Omental fat pad (tissue), 3 donors: ENCODE measurements at regions not wholly inside any gene's neighbourhood (a gene's known extent, or its start where the extent isn't known, plus 50 kb on each side); places are given as distances from the start of the nearest gene placed in this dataset.
A peak's percentile ranks its signal among the peaks of the same experiment; 100 is the strongest.

Experiments
- ATAC-seq: fragments of 150-250 bp; one replicate; pipeline ENCODE4 v1.9.1; 2016; ENCODE audit warnings: mild to moderate bottlenecking, moderate library complexity; ENCODE audit not compliant: low FRiP score
- DNase-seq: peaks from one replicate; pipeline ENCODE4 v3.0.0-alpha.2; 2019; ENCODE audit warnings: low spot score
- TF ChIP-seq, protein P1 (sequence below), 3 donors: fragments of 450-650 bp; IDR thresholded peaks; one replicate each; pipeline ENCODE4 v1.5.1; 2016 to 2017; ENCODE audit warnings: antibody characterized with exemption in 3 of 3, mild to moderate bottlenecking in 3 of 3, moderate library complexity in 2 of 3

DNA sequence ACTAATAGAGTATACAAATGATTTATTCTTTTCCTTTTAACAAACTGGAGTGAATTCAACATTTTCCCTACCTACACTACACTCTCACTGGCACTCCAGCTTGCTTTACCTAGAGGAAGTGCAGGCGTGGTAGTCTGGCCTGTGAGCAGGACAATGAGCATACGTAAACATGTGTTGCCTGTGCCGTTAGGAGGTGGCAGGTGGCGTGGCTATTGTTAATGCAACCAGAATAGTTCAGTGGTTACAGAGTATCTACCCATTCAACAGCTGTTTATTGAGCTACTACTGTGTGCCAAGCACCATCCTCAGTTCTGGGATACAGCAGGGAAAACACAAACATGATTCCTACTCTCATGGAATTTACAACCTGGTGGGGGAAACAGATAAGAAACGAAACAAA, 299.7 kb upstream of the KAZN start:
- ATAC-seq (no peak), DNase-seq (no peak)
- TF ChIP-seq, protein P1, sequence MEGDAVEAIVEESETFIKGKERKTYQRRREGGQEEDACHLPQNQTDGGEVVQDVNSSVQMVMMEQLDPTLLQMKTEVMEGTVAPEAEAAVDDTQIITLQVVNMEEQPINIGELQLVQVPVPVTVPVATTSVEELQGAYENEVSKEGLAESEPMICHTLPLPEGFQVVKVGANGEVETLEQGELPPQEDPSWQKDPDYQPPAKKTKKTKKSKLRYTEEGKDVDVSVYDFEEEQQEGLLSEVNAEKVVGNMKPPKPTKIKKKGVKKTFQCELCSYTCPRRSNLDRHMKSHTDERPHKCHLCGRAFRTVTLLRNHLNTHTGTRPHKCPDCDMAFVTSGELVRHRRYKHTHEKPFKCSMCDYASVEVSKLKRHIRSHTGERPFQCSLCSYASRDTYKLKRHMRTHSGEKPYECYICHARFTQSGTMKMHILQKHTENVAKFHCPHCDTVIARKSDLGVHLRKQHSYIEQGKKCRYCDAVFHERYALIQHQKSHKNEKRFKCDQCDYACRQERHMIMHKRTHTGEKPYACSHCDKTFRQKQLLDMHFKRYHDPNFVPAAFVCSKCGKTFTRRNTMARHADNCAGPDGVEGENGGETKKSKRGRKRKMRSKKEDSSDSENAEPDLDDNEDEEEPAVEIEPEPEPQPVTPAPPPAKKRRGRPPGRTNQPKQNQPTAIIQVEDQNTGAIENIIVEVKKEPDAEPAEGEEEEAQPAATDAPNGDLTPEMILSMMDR (IDR thresholded peaks at IDR 0.05): no peak

DNA sequence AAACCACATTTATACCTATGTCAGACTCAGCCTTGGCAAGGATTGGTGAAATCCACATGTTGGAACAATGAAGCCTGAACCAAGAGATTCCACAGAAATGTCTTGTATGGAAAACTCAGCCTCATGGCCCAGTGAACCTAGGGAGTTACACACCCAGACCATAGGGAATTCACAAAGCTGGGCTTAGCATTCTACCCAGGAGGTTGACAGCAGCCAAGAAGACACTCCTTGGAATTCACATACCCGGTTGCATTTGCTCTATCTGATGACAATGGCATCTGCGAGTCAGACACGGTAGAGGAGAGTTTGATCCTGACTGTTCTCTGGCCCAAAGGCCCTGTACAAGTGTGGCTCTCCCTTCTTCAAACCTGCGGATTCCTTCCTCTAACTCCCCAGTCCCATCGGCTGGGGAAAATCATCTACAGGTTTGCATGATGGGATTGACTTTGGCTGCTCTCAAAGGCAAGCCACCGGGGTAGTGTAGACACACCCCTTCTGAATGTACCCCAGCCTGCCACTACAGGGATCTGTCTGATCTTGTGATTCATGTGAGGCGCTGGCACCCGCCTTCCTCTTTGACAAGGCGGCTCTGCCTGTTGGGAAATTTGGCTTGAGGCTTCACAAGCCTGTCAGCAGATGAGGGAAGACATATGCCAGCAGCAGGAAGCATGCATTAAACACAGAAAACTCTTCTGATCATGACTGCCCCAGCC, 297.3 kb upstream of the KAZN start:
- TF ChIP-seq, protein P1 (IDR thresholded peaks at IDR 0.05): no peak
- DNase-seq: no peak
- ATAC-seq: peak; percentile 57

DNA sequence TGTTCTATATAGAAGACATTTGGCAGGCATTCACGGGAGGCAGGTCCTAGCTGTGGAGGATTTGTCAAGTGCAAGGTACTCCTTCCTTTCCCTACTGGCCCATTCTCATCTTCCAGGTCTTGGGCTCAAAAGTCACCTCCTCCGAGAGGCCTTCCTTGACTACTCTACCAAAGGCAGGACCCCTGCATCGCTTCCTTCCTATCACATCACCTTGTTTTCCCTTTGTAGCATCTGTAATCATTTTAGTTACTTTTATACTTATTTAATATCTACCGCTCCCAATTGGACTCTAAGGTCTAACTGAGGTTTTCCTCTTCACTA, 296.8 kb upstream of the KAZN start:
- ATAC-seq (no peak), DNase-seq (no peak)
- TF ChIP-seq, protein P1 (IDR thresholded peaks at IDR 0.05): no peak

DNA sequence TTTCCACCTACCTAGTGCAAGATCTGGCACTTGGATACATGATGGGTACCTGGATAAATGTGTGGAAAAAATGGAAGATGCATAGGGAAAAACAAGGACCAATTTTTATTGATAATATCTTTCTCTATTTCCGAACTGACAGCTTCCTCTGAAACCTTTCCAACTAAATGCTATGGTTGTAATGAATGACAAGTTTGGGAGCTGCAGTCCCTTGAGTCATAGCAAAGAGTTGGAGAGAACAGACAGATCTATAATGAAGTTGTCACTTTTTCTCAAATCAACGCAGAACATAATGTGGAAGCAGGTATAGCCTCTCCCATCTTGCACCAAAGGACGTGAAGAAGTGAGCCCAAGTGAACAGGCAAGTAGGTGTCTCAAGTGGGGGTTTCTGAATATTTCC, 296.5 kb upstream of the KAZN start:
- TF ChIP-seq, protein P1 (IDR thresholded peaks at IDR 0.05): no peak
- no peak for DNase-seq
- ATAC-seq: no peak

DNA sequence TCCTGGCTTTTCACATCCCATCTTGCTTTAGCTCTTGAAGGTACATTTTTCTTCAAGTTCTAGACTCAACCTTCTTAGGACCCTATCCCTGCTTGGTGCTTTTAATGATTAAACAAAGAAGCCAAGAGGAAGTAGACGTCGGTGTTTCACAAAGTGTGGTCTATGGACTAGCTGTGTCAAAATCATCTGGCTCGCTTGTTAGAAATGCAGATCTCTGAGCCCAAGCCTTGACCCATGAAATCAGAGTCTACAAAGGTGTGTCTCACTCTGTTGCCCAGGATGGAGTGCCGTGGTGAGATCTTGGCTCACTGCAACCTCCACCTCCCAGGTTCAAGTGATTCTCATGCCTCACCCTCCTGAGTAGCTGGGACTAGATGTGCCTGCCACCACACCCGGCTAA, 295.5 kb upstream of the KAZN start:
- ATAC-seq: no peak
- no peak for DNase-seq
- TF ChIP-seq, protein P1 (IDR thresholded peaks at IDR 0.05): no peak

DNA sequence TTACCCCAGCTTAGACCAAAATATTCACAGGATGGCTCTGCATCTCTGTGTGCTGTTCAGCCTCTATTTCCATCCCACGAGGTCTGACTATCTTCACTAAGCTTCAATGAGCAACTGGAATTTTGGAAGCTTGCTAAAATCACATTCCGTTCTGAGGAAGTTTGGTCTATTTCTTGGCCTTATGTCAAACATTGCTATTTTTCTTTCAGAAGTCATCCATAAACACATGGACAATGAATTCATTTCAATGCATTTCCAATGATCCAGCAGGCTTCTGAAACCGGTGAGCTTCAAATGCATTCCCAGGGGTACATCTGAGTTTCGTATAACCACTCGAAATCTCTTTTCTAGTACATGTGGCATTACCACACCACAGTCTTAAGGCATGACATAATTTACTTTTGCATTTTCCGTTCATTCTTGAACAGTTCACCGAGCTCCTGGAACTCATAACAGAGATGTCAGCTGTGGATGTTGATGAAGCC, 294.1 kb upstream of the KAZN start:
- DNase-seq (no peak), ATAC-seq (peak; percentile 50)
- TF ChIP-seq, protein P1 (IDR thresholded peaks at IDR 0.05): no peak

DNA sequence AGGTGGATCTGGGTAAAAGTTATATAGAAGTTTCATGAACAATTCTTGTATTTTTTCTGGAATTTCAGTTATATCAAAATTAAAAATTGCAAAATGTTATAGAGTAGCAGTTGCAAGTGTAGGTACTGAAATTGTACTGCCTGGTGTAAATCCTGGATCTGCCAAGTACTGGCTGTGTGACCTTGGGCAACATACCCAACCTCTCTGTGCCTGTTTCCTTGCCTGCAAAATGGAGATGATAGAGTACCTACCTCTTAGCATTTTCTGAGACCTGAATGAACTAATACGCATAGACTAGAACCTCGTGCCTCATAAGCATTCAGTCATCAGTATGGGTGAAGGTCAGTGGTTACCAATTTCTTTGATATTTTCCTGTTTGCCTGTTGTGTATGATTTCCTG, 290.0 kb upstream of the KAZN start:
- DNase-seq: no peak
- ATAC-seq: no peak
- TF ChIP-seq, protein P1 (IDR thresholded peaks at IDR 0.05): no peak
